Thyroid gland (tissue), 4 donors: ENCODE measurements at regions not wholly inside any gene's neighbourhood (a gene's known extent, or its start where the extent isn't known, plus 50 kb on each side); places are given as distances from the start of the nearest gene placed in this dataset.

Source experiments
- CTCF ChIP-seq, 6 experiments: fragments of 200-600 bp in 3 of 6; fragments of 450-650 bp in 3 of 6; sonication (generic) in 3 of 6; IDR thresholded peaks; one replicate each; pipeline ENCODE4 v1.5.1; 2016 to 2019; ENCODE audit warnings: antibody characterized with exemption in 6 of 6, mild to moderate bottlenecking in 2 of 6, inconsistent platforms in 1 of 6, moderate library complexity in 1 of 6
- POLR2A ChIP-seq, 2 donors: fragments of 450-650 bp; IDR thresholded peaks; one replicate each; pipeline ENCODE4 v1.6.1; 2017; ENCODE audit warnings: antibody characterized with exemption in 2 of 2, mild to moderate bottlenecking in 2 of 2, moderate library complexity in 1 of 2

DNA sequence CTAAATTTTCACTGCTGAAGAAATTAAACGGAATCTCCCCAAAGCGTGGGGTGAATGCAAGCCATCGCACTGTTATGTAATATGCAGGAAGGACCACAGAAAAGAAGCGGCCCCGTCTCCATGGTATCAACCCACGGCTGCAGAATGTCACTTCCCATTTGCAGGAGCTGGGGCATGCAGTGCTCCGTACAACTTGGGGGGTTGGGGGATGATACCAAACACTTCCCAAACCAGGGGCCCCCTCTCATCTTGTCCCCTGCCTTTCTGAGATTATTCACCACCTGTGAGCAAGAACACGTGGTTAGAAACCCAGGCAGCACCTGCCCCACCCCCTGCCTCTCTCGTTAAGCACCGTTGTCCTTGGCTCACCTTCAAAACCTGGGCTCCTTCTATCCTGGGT, 505.1 kb upstream of the TMEM132C start:
- TF ChIP-seq CTCF (IDR thresholded peaks at IDR 0.05) (no peak), POLR2A (IDR thresholded peaks at IDR 0.05) (no peak)
